ENCODE measurements at regions not wholly inside any gene's neighbourhood (a gene's known extent, or its start where the extent isn't known, plus 50 kb on each side); places are given as distances from the start of the nearest gene placed in this dataset.

DNA sequence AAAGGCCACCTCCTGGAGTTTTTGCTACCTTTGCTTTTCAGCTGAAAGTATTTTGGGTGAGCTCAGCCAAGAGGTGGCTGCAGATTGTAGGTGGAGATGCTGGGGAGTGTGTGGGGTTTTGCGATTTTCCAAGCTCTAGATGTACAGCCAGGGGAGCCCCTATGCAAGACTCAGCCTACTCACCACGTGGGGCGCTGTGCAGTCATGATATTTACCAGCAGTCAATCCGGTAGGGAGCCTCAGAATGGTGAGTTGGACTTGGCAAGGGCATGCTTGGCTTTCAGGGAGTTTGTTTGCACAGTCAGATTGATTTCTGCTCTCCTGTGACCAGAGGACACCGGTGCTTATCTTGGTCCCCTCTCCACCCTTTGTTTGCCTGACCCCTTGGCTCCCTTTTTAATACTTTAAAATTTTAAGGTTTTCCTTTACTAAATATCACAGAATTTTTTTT is 175.3 kb downstream of the UTP18 start:
- no peak overlapping the region for H4K5ac ChIP-seq (ENCODE audit: low read length)
- no peak overlapping the region for H3K18ac ChIP-seq (ENCODE audit: low read length)
- no CpG with 5 or more reads among the region's 5 CpGs for WGBS (ENCODE audit: extremely low coverage, insufficient coverage, low lambda C conversion rate)
- no peak overlapping the region for H3K9ac ChIP-seq (ENCODE audit: low read length)
- no peak overlapping the region for H2BK120ac ChIP-seq (ENCODE audit: low read depth, low read length)
- H4K8ac ChIP-seq (ENCODE audit: low read depth, low read length), result no peak overlapping the region
- peak; percentile 73 for DNase-seq
- no peak overlapping the region for H3K56ac ChIP-seq (ENCODE audit: low read length)
- H3K4me2 ChIP-seq (ENCODE audit: low read length), result no peak overlapping the region
- H3K36me3 ChIP-seq (ENCODE audit: control insufficient read depth, insufficient read depth, low read length), result no peaks in the 10 kb centered on the region
- H3K23ac ChIP-seq (ENCODE audit: low read length), result no peak overlapping the region
- no peak overlapping the region for H2BK5ac ChIP-seq (ENCODE audit: low read length)
- H2BK15ac ChIP-seq (replicated peaks; ENCODE audit: low read depth), result no peak overlapping the region
- no peak overlapping the region for H3K27ac ChIP-seq (ENCODE audit: low read depth, low read length)
- no peak overlapping the region for H3K4me3 ChIP-seq (ENCODE audit: low read length)
- no peaks in the 10 kb centered on the region for H3K79me2 ChIP-seq (ENCODE audit: control insufficient read depth, insufficient read depth, low read length)
- no peaks in the 10 kb centered on the region for H3K79me1 ChIP-seq (ENCODE audit: low read length)
- H3K4me1 ChIP-seq (ENCODE audit: control insufficient read depth, low read depth, low read length), result no peaks in the 10 kb centered on the region
- H3K27me3 ChIP-seq (ENCODE audit: insufficient read depth, low read length, poor library complexity), result no peaks in the 10 kb centered on the region
- H3K4ac ChIP-seq (ENCODE audit: low read depth, low read length), result no peak overlapping the region
- no peak overlapping the region for H2AK5ac ChIP-seq (ENCODE audit: low read length)

DNA sequence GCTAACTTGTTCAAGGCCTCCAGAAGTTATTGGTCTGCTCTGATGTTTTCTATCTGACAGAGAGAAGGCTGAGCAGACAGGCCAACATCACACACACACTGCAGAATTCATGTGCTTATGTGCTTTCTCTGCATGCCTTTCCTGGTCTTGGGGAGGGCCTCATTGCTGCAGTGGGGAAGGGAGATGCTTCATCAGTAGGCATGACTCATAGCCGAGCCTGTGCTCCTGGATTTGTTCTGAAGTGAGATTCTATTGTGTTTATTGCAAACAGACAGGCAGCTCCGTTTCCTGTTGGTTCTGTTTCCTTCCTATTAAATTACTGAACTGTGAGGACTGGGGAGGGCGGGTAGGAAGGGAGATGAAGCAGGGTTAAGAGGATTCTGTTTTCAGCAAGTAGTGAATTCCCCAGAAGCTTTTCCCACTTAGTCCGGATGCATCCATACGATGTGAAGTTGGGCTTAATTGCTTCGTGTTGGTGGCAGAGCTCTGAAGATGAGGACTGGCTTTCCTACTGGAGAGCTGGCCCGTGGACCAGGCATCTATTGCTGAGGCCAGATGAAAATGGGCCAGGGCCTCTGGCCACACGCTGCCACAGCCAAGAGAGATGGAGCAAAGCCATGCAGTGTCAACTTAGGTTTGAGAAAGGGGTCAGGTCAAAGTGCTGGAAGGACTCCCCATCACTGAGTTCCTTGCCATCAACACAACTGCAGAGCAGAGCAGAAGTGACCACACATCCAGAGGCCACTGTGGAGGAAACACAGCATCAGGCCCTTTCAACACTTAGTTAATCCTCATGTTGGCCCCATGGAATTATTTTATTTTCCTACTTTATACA is 179.3 kb downstream of the UTP18 start:
- Histone ChIP-seq H2BK15ac (replicated peaks; ENCODE audit: low read depth) (no peak overlapping the region), H3K4me2 (ENCODE audit: low read length) (no peak overlapping the region), H4K5ac (ENCODE audit: low read length) (no peak overlapping the region), H2AK5ac (ENCODE audit: low read length) (no peak overlapping the region), H3K4me1 (ENCODE audit: control insufficient read depth, low read depth, low read length) (no peaks in the 10 kb centered on the region), H3K18ac (ENCODE audit: low read length) (no peak overlapping the region), H4K8ac (ENCODE audit: low read depth, low read length) (no peak overlapping the region), H3K23ac (ENCODE audit: low read length) (no peak overlapping the region), H2BK120ac (ENCODE audit: low read depth, low read length) (no peak overlapping the region), H3K4me3 (ENCODE audit: low read length) (no peak overlapping the region), H3K4ac (ENCODE audit: low read depth, low read length) (no peak overlapping the region), H2BK5ac (ENCODE audit: low read length) (no peak overlapping the region), H3K9ac (ENCODE audit: low read length) (no peak overlapping the region), H3K56ac (ENCODE audit: low read length) (no peak overlapping the region), H3K36me3 (ENCODE audit: control insufficient read depth, insufficient read depth, low read length) (no peaks in the 10 kb centered on the region), H3K27me3 (ENCODE audit: insufficient read depth, low read length, poor library complexity) (no peaks in the 10 kb centered on the region), H3K27ac (ENCODE audit: low read depth, low read length) (no peak overlapping the region), H3K79me1 (ENCODE audit: low read length) (no peaks in the 10 kb centered on the region), H3K79me2 (ENCODE audit: control insufficient read depth, insufficient read depth, low read length) (no peaks in the 10 kb centered on the region)
- DNase-seq, result peak; percentile 45
- WGBS (ENCODE audit: extremely low coverage, insufficient coverage, low lambda C conversion rate), result no CpG with 5 or more reads among the region's 8 CpGs

DNA sequence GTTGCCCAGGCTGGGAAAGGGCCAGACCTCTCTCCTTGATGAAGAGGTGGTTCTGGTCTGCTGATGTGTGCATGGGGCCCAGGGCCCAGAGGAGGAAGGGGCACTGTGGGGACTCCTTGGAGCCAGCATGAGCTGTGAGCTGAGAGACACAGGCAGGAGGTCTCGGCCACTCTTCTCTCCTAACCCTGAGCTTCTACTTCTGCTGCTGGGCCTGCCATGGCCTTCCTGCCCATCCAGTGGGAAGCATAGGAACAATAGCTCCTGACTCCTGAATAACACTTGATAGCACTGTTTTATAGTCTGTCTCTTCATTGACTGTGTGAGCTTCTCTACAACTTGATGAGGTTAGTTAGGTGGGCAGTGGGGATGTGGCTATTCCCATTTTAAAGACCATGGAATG is 181.1 kb downstream of the UTP18 start:
- Histone ChIP-seq H3K18ac (ENCODE audit: low read length) (no peak overlapping the region), H3K23ac (ENCODE audit: low read length) (no peak overlapping the region), H3K56ac (ENCODE audit: low read length) (no peak overlapping the region), H3K4me1 (ENCODE audit: control insufficient read depth, low read depth, low read length) (no peaks in the 10 kb centered on the region), H3K4me3 (ENCODE audit: low read length) (no peak overlapping the region), H3K36me3 (ENCODE audit: control insufficient read depth, insufficient read depth, low read length) (no peaks in the 10 kb centered on the region), H3K4ac (ENCODE audit: low read depth, low read length) (no peak overlapping the region), H2BK120ac (ENCODE audit: low read depth, low read length) (no peak overlapping the region), H3K79me2 (ENCODE audit: control insufficient read depth, insufficient read depth, low read length) (no peaks in the 10 kb centered on the region), H3K9ac (ENCODE audit: low read length) (no peak overlapping the region), H3K79me1 (ENCODE audit: low read length) (no peaks in the 10 kb centered on the region), H2BK15ac (replicated peaks; ENCODE audit: low read depth) (no peak overlapping the region), H2AK5ac (ENCODE audit: low read length) (no peak overlapping the region), H3K4me2 (ENCODE audit: low read length) (no peak overlapping the region), H2BK5ac (ENCODE audit: low read length) (no peak overlapping the region), H3K27me3 (ENCODE audit: insufficient read depth, low read length, poor library complexity) (no peaks in the 10 kb centered on the region), H4K8ac (ENCODE audit: low read depth, low read length) (no peak overlapping the region), H4K5ac (ENCODE audit: low read length) (no peak overlapping the region), H3K27ac (ENCODE audit: low read depth, low read length) (no peak overlapping the region)
- DNase-seq, result no peak
- no CpG with 5 or more reads among the region's 1 CpG for WGBS (ENCODE audit: extremely low coverage, insufficient coverage, low lambda C conversion rate)

DNA sequence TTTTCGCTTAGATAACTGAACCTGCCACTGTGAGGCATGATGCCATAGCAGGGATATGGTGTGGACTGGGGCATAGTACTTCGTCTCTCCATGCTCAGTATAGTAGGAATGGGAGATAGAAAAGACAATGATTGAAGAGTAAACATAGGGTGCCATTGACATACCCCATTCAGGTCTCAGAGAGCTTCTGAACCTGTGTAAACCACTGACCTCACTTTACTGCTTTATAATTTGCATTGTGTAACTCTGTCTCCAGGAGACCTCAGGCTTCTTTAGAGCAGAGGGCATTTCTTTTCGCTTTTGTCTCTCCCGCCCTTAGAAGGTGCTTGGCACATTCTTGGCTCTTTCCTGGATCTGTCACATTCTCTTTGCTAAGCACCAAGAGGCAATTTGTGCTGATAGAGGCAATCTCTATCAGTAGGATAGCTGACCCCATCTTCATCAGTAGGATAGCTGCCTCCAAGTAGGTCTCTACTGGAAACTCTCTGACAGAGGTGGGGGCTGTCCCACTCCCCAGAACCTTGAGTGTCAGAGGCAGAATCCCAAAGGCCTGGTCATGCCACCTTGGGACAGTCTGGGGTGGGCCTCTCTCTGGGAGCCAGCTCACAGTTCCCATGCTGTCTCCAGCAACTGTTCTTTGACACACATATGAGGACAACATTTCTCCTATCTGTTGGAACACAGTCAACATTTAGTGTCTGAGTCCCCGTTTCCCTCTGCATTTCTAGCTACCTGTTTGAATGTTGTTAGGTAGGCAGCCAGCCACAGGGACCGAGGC is 181.9 kb downstream of the UTP18 start:
- Histone ChIP-seq H3K4me2 (ENCODE audit: low read length) (no peak overlapping the region), H3K4me1 (ENCODE audit: control insufficient read depth, low read depth, low read length) (no peaks in the 10 kb centered on the region), H3K9ac (ENCODE audit: low read length) (no peak overlapping the region), H3K36me3 (ENCODE audit: control insufficient read depth, insufficient read depth, low read length) (no peaks in the 10 kb centered on the region), H3K56ac (ENCODE audit: low read length) (no peak overlapping the region), H4K8ac (ENCODE audit: low read depth, low read length) (no peak overlapping the region), H3K23ac (ENCODE audit: low read length) (no peak overlapping the region), H3K79me2 (ENCODE audit: control insufficient read depth, insufficient read depth, low read length) (no peaks in the 10 kb centered on the region), H4K5ac (ENCODE audit: low read length) (no peak overlapping the region), H2BK15ac (replicated peaks; ENCODE audit: low read depth) (no peak overlapping the region), H3K27ac (ENCODE audit: low read depth, low read length) (no peak overlapping the region), H3K4me3 (ENCODE audit: low read length) (no peak overlapping the region), H2BK5ac (ENCODE audit: low read length) (no peak overlapping the region), H3K4ac (ENCODE audit: low read depth, low read length) (no peak overlapping the region), H2AK5ac (ENCODE audit: low read length) (no peak overlapping the region), H3K27me3 (ENCODE audit: insufficient read depth, low read length, poor library complexity) (no peaks in the 10 kb centered on the region), H2BK120ac (ENCODE audit: low read depth, low read length) (no peak overlapping the region), H3K79me1 (ENCODE audit: low read length) (no peaks in the 10 kb centered on the region), H3K18ac (ENCODE audit: low read length) (no peak overlapping the region)
- DNase-seq, result no peak
- no CpG with 5 or more reads among the region's 6 CpGs for WGBS (ENCODE audit: extremely low coverage, insufficient coverage, low lambda C conversion rate)

DNA sequence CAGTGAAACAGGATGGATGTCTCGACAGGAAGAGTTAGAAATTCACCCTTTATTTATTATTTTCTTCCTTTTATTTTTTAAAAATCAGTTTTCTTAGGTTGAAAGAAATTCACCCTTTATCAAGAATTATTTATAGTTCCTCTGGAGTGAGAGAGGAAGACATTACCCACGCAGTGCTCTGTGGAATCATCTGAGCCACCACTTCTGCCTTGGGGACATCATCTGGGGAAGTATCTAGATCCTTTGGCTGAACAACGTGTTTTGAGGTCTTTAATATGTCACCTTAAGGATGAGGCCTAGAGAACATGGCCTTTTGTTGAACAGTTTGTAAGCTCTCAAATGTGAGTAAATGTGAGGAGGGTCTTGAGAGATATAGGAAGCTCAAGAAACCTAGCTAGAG is 183.3 kb downstream of the UTP18 start:
- Histone ChIP-seq H3K79me2 (ENCODE audit: control insufficient read depth, insufficient read depth, low read length) (no peaks in the 10 kb centered on the region), H3K4me2 (ENCODE audit: low read length) (no peak overlapping the region), H4K8ac (ENCODE audit: low read depth, low read length) (no peak overlapping the region), H3K23ac (ENCODE audit: low read length) (no peak overlapping the region), H2AK5ac (ENCODE audit: low read length) (no peak overlapping the region), H3K4me3 (ENCODE audit: low read length) (no peak overlapping the region), H2BK5ac (ENCODE audit: low read length) (no peak overlapping the region), H4K5ac (ENCODE audit: low read length) (no peak overlapping the region), H3K27me3 (ENCODE audit: insufficient read depth, low read length, poor library complexity) (no peaks in the 10 kb centered on the region), H2BK15ac (replicated peaks; ENCODE audit: low read depth) (no peak overlapping the region), H3K4ac (ENCODE audit: low read depth, low read length) (no peak overlapping the region), H3K36me3 (ENCODE audit: control insufficient read depth, insufficient read depth, low read length) (no peaks in the 10 kb centered on the region), H3K27ac (ENCODE audit: low read depth, low read length) (no peak overlapping the region), H3K9ac (ENCODE audit: low read length) (no peak overlapping the region), H2BK120ac (ENCODE audit: low read depth, low read length) (no peak overlapping the region), H3K56ac (ENCODE audit: low read length) (no peak overlapping the region), H3K4me1 (ENCODE audit: control insufficient read depth, low read depth, low read length) (no peaks in the 10 kb centered on the region), H3K79me1 (ENCODE audit: low read length) (no peaks in the 10 kb centered on the region), H3K18ac (ENCODE audit: low read length) (no peak overlapping the region)
- no peak for DNase-seq
- no CpG with 5 or more reads among the region's 3 CpGs for WGBS (ENCODE audit: extremely low coverage, insufficient coverage, low lambda C conversion rate)
